Right ventricle myocardium superior (tissue), 1 donor: ENCODE measurements at regions not wholly inside any gene's neighbourhood (a gene's known extent, or its start where the extent isn't known, plus 50 kb on each side); places are given as distances from the start of the nearest gene placed in this dataset.
"Not testable (repeated sequence)": the region's sequence is repeated elsewhere in the genome, so short reads cannot be mapped to it uniquely, and the experiment has no call there.

Source experiments
- ATAC-seq: fragments of 200-7000 bp; cut with Tn5 transposase; one replicate; pipeline ENCODE4 v1.9.1; 2020; ENCODE audit warnings: mild to moderate bottlenecking; ENCODE audit not compliant: poor library complexity
- DNase-seq: peaks from one replicate; pipeline ENCODE4 v3.0.0-alpha.2; 2020
- intact Hi-C: fragments of 100-400 bp; cut with DNase I; formaldehyde crosslinking; loops from one replicate; pipeline ENCODE4 v1.11.2; 2022
- donor health status: DM: no; HTN: yes; CAD: no; lungs with severe emphysema.

GRCh38 chr5:128850049-128850448, 115.2 kb upstream of the SLC27A6 start:
- intact Hi-C loops: loop anchor here (10.0 kb wide), 1 partner anchor 635 kb away; no protein-coding TSS in a partner anchor
- no peak for DNase-seq
- no peak for ATAC-seq

DNA sequence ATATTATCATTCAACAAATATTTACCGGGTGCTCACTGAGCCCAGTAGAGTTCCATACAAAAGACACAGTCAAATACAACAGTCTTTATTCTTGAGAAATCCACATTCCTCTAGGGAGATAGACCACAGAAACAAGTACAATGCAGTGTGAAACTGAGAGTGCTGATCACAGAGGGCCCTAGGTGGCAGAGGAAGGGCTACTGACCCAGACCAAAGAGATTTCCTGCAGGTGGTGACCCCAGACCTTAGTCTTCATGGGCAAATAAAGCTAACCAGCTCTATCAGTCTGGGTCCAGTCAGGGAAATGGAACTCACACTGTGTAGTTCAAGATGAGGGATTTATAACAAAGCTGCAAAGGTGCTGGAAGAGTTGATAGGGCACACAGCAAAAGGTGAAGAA, 110.4 kb upstream of the SLC27A6 start:
- DNase-seq: no peak
- ATAC-seq: no peak
- intact Hi-C loops: loop anchor here (10.0 kb wide), 1 partner anchor 640 kb away; no protein-coding TSS in a partner anchor

- DNase-seq (no peak), ATAC-seq (peak; percentile 87)
- intact Hi-C loops: loop anchor here (10.0 kb wide), 1 partner anchor 642 kb away; no protein-coding TSS in a partner anchor
Observed at GRCh38 chr5:128857076-128857677, 108.1 kb upstream of the SLC27A6 start.

GRCh38 chr5:128858995-128859394, 106.3 kb upstream of the SLC27A6 start:
- DNase-seq (no peak), ATAC-seq (no peak)
- intact Hi-C loops: loop anchor here (10.0 kb wide), 1 partner anchor 644 kb away; no protein-coding TSS in a partner anchor

DNA sequence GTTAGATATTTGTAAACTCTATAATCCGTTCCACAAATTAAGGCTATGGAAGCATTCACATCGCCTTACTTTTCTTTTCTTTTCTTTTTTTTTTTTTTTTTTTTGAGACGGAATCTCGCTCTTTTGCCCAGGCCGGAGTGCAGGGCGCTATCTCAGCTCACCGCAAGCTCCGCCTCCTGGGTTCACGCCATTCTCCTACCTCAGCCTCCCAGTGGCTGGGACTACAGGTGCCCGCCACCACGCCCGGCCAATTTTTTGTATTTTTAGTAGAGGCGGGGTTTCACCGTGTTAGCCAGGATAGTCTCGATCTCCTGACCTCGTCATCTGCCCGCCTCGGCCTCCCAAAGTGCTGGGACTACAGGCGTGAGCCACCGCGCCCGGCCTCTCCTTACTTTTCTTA, 104.1 kb upstream of the SLC27A6 start:
- ATAC-seq, intact Hi-C loops, DNase-seq: not testable (repeated sequence)

- no peak for ATAC-seq
- DNase-seq: no peak
- intact Hi-C loops: no loop called here
Observed at GRCh38 chr5:128869970-128870369, 95.3 kb upstream of the SLC27A6 start.

DNA sequence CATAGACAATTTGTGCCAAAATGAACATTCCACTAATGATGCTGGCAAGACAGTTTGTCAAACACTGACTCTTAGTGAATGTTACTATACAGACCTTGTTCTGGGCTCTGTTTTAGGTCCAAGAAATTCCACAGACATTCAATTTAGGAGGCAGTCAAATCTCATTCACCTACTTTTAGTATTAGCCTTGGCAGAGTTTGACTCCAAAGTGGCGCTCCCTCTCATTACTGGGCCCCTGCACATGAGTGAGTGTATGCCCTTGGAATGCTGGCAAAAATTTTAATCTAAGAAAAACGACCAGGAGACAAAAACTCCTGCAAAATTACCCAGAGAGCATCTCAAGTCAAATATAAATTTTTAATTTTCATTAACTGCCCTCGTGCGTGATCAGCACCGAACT, 94.9 kb upstream of the SLC27A6 start:
- no peak for ATAC-seq
- no peak for DNase-seq
- intact Hi-C loops: no loop called here

- intact Hi-C loops: no loop called here
- no peak for ATAC-seq
- no peak for DNase-seq
Observed at GRCh38 chr5:128870923-128871322, 94.4 kb upstream of the SLC27A6 start.

DNA sequence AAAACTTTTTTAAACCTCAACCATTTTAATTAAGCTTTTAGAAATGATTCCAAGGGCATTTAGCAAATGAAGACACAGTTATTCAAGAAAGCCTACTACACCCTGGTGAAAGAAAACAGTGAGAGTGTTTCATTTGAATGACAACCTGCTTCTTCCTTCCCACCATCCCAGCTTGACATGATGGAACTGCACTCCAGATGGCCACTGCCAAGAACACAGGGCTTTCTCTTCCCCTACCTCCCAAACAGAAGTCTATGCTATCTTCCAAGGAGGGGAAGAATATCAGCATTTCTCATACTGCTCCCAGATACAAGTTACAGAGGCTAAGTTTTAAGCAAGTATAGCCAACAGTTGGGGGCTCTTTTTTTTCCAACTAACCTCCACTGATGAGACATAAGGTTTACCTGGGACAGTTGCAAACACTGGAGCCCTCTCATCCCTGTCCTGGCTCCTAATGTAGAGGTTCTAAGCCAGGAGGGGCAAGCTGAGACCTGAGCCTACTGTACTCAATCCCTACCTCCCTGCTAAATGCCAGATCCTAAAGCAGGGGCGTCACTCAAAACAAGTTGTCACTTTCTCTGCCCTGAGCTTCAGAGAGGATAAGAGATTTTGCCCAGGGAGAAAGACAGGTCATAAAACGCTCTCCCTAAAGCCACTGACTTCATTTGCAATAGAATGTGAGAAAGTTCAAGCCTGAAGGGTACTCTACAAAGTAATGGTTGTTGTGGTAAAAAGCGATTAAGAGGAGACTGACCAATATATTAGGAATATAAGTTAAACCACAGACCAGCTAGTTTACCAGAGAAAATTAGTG, 88.5 kb upstream of the SLC27A6 start:
- intact Hi-C loops: no loop called here
- DNase-seq (no peak), ATAC-seq (no peak)

DNA sequence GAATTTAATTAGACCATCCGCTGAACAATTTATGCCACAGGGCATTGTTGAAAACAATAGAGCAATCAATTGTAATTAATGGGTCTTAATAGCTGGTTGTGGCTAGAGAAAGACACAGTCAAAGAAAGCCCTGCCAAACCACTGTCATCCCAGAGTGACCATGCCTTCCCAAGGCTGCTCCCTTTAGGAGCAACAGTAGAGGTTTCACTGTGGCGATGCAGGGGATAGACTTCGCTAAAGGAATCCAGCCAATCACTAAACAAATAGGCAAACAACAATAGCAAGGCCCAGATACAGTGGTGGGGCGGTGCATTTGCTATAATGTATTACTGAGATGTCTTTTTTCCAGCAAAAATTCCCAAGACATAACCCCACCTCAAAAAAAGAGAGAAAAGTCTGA, 87.8 kb upstream of the SLC27A6 start:
- intact Hi-C loops: no loop called here
- ATAC-seq (no peak), DNase-seq (no peak)

- intact Hi-C loops: no loop called here
- no peak for DNase-seq
- ATAC-seq: no peak
Observed at GRCh38 chr5:128881502-128882018, 83.7 kb upstream of the SLC27A6 start.

DNA sequence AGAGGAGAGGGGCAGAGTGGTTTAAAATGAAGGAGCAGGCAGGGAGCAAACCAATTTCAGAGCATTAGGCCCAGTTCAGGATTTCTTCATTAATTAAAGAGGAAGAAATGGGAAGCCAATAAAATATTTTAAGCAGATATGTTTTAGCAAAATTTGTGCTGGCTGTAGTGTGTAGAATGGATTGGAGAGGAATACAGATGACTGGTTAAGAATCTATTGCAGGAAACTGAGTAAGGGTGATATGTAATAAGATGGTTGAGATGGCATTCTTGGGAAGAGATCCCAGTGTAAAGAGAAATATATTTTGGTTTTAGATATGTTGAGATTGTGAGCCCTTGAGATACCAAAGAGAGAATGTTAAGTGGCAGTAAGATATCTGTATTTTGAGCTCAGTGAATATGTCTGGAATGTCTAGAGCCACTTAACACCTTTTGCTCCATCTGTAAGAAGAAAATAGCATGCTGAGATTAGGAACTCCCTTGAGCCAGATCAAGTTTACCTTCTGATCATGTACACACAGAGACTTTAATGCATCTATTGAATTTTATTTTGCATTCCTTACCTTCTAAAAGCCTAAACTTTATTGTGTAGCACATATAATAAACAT, 79.5 kb upstream of the SLC27A6 start:
- DNase-seq: no peak
- intact Hi-C loops: no loop called here
- peak; percentile 90 for ATAC-seq

GRCh38 chr5:128895122-128895521, 70.2 kb upstream of the SLC27A6 start:
- no peak for DNase-seq
- no peak for ATAC-seq
- intact Hi-C loops: no loop called here

GRCh38 chr5:128896675-128897074, 68.6 kb upstream of the SLC27A6 start:
- intact Hi-C loops: no loop called here
- DNase-seq (no peak), ATAC-seq (no peak)

DNA sequence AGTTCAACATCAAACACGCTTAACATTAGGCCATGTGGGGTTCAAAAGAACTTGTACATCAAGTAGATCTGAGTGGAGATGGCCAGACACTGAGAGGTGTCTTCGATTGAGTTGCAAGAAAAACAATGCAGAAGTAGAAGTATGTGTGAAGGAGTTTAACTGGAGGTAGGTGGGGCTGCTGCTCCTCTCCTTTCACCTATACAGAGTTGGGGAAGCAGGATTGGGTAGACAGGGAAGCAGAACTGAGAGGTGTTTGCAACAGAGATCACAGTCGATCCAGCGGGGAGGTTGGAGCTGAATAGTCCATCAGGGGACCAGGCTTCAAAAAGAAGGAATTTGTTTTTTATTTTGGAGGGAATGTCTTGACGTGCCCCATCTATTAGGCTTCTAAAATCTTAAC, 61.7 kb upstream of the SLC27A6 start:
- DNase-seq (no peak), ATAC-seq (no peak)
- intact Hi-C loops: no loop called here

GRCh38 chr5:128904805-128905567, 60.3 kb upstream of the SLC27A6 start:
- DNase-seq: no peak
- intact Hi-C loops: no loop called here
- no peak for ATAC-seq

- peak; percentile 95 for ATAC-seq
- intact Hi-C loops: no loop called here
- DNase-seq: no peak
Observed at GRCh38 chr5:128905568-128906110, 59.6 kb upstream of the SLC27A6 start.

DNA sequence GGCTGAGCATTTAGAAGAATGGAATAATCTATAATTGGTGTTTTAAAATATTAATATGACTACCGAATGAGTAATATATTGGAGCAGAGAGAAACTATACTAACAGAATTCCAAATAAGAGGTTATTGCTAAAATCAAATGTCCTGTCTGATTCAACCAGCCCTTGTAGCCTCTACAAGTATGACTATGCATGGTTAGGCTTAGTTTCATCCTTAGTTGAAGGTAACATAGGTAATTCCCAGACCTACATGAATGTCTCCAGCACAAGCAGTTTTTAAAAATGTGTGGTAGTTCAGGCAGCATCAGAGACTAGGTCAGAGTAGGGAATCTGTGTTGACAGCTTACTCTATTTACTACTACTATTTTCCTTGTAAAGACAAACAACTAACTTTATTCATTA, 51.7 kb upstream of the SLC27A6 start:
- intact Hi-C loops: no loop called here

More for the DNA sequence above, 51.7 kb upstream of the SLC27A6 start:
- no peak for ATAC-seq
- no peak for DNase-seq
